Ishikawa (cell line): ENCODE measurements at regions not wholly inside any gene's neighbourhood (a gene's known extent, or its start where the extent isn't known, plus 50 kb on each side); places are given as distances from the start of the nearest gene placed in this dataset.

Experiments used
- CEBPB ChIP-seq: IDR thresholded peaks from 2 replicates; pipeline ENCODE4 v1.6.1; 2012
- EGR1 ChIP-seq: IDR thresholded peaks from 2 replicates; pipeline ENCODE4 v1.6.1; 2012
- EP300 ChIP-seq: IDR thresholded peaks from 2 replicates; pipeline ENCODE4 v1.6.1; 2012; ENCODE audit warnings: borderline replicate concordance
- MAX ChIP-seq: IDR thresholded peaks from 2 replicates; pipeline ENCODE4 v1.6.1; 2012
- NFIC ChIP-seq: IDR thresholded peaks from 2 replicates; pipeline ENCODE4 v1.6.1; 2012
- RAD21 ChIP-seq: IDR thresholded peaks from 2 replicates; pipeline ENCODE4 v1.6.1; 2012; ENCODE audit warnings: low read depth
- REST ChIP-seq: IDR thresholded peaks from 2 replicates; pipeline ENCODE4 v1.6.1; 2012; ENCODE audit warnings: low read depth, mild to moderate bottlenecking
- YY1 ChIP-seq: IDR thresholded peaks from 2 replicates; pipeline ENCODE4 v1.6.1; 2012; ENCODE audit warnings: low read depth
- TF ChIP-seq, protein P1 (sequence below): IDR thresholded peaks from 2 replicates; pipeline ENCODE4 v1.6.1; 2012

DNA sequence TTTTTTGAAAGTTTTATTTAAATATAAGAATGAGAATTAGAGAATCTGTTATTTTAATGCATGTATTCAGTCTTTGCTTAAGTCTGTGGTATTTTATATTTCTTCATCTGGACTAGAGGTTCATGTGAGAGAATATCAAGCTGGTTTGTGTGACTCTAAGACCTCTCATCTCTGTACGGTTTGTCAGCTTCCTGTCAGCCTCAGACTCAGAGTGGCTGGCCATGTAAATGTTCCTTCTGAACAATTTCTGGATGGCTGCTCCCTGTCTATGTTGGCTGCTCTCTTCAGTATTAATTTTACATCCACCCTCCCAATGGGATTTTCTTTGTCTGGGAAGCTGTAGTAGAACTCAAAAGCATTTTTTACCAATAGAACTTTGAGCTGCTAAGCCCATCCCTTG lies 225.3 kb upstream of the THUMPD2 start:
- TF ChIP-seq CEBPB (no peak), NFIC (no peak), REST (no peak), EGR1 (no peak), MAX (no peak), EP300 (no peak), YY1 (no peak), RAD21 (no peak)
- TF ChIP-seq, protein P1, sequence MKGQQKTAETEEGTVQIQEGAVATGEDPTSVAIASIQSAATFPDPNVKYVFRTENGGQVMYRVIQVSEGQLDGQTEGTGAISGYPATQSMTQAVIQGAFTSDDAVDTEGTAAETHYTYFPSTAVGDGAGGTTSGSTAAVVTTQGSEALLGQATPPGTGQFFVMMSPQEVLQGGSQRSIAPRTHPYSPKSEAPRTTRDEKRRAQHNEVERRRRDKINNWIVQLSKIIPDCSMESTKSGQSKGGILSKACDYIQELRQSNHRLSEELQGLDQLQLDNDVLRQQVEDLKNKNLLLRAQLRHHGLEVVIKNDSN: no peak
